ENCODE measurements at regions not wholly inside any gene's neighbourhood (a gene's known extent, or its start where the extent isn't known, plus 50 kb on each side); places are given as distances from the start of the nearest gene placed in this dataset.
A peak's percentile ranks its signal among the peaks of the same experiment; 100 is the strongest.
"Not testable (repeated sequence)": the region's sequence is repeated elsewhere in the genome, so short reads cannot be mapped to it uniquely, and the experiment has no call there.

DNA sequence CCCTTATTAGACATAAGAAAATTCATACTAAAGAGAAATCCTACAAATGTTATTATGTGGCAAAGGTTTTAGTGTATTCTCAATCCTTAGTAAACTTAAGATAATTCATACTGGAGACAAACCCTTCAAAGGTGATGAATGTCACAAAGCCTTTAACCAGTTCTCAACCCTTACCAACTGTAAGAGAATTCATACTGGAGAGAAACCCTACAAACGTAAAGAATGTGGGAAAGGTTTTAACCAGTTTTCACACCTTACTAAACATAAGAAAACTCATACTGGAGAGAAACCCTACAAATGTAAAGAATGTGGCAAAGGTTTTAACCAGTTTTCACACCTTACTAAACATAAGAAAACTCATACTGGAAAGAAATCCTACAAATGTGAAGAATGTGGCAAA, 93.2 kb downstream of the ZNF680 start:
- Histone ChIP-seq H3K4me1 (ENCODE audit: control insufficient read depth in 1 of 2, insufficient read depth in 2 of 2, low read length in 2 of 2) (no peaks in the 10 kb centered on the region), H3K9ac (ENCODE audit: low read depth in 1 of 2, low read length in 2 of 2) (no peak overlapping the region), H3K27me3 (ENCODE audit: control insufficient read depth in 1 of 2, insufficient read depth in 2 of 2, low read length in 2 of 2) (no peaks in the 10 kb centered on the region), H3K36me3 (ENCODE audit: control insufficient read depth in 1 of 2, insufficient read depth in 2 of 2, low read length in 2 of 2) (no peaks in the 10 kb centered on the region), H3K4me3 (ENCODE audit: low read depth in 1 of 2, low read length in 2 of 2) (no peak overlapping the region), H3K9me3 (ENCODE audit: control insufficient read depth in 1 of 2, low read length in 2 of 2) (peaks cover 0 to 4% of the 10 kb centered on the region in 2 donors), H3K27ac (ENCODE audit: low read depth, low read length) (no peak overlapping the region)

GRCh38 chr7:64465551-64465950, 97.3 kb downstream of the ZNF680 start:
- Histone ChIP-seq H3K27ac (ENCODE audit: low read depth, low read length) (no peak overlapping the region), H3K9me3 (ENCODE audit: control insufficient read depth in 1 of 2, low read length in 2 of 2) (peaks cover 0 to 8% of the 10 kb centered on the region in 2 donors), H3K9ac (ENCODE audit: low read depth in 1 of 2, low read length in 2 of 2) (no peak overlapping the region)

DNA sequence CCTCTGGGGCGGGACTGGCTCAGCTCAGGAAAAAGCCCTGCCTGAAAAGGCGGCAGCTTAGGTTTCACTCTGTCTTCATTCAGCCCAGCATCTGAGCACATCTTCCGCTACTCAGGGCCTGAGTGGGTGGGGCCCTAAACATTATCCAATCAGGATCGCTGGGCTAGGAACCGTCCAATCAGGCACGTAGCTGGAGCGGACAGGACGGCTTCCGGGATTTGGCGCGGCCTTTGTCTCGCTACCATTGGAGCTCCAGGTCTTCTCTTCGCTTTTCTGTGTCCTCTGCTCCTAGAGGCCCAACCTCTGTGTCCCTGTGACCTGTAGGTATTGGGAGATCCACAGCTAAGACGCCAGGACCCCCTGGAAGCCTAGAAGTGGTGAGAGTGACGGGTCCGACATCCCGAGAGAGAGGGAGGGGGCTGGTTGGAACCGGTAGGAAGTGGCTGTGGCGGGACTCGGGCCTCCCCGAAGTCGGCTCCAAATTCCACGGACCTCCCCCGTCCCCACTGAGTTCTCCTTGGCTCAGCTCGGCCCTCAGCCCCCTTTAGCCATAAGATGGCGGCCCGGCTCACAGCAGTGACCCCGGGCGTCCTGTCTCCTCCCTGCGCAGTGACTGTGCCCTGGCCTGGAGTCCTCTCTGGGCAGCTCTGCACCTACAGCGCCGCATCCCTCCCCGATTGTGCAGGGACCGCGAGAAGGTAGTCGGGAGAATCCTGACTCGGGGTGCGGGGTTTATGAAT, 99.1 kb downstream of the ZNF680 start:
- H3K4me3 ChIP-seq (ENCODE audit: low read depth in 1 of 2, low read length in 2 of 2) = peak overlapping the region; percentile 20 to 53
- no peak overlapping the region for H3K27ac ChIP-seq (ENCODE audit: low read depth, low read length)
- H3K9ac ChIP-seq (ENCODE audit: low read depth in 1 of 2, low read length in 2 of 2) = no peak overlapping the region
- H3K4me1 ChIP-seq (ENCODE audit: control insufficient read depth in 1 of 2, insufficient read depth in 2 of 2, low read length in 2 of 2) = no peaks in the 10 kb centered on the region
- H3K36me3 ChIP-seq (ENCODE audit: control insufficient read depth in 1 of 2, insufficient read depth in 2 of 2, low read length in 2 of 2) = no peaks in the 10 kb centered on the region
- no peaks in the 10 kb centered on the region for H3K27me3 ChIP-seq (ENCODE audit: control insufficient read depth in 1 of 2, insufficient read depth in 2 of 2, low read length in 2 of 2)
- peaks cover 4 to 8% of the 10 kb centered on the region in 2 donors for H3K9me3 ChIP-seq (ENCODE audit: control insufficient read depth in 1 of 2, low read length in 2 of 2)

More at GRCh38 chr7:64465551-64465950, 97.3 kb downstream of the ZNF680 start:
- no peak overlapping the region for H3K4me3 ChIP-seq (ENCODE audit: low read depth in 1 of 2, low read length in 2 of 2)
- H3K4me1 ChIP-seq (ENCODE audit: control insufficient read depth in 1 of 2, insufficient read depth in 2 of 2, low read length in 2 of 2) = no peaks in the 10 kb centered on the region
- H3K36me3 ChIP-seq (ENCODE audit: control insufficient read depth in 1 of 2, insufficient read depth in 2 of 2, low read length in 2 of 2) = no peaks in the 10 kb centered on the region
- no peaks in the 10 kb centered on the region for H3K27me3 ChIP-seq (ENCODE audit: control insufficient read depth in 1 of 2, insufficient read depth in 2 of 2, low read length in 2 of 2)

- not testable (repeated sequence) for H3K9ac ChIP-seq (ENCODE audit: low read depth in 1 of 2, low read length in 2 of 2); H3K36me3 ChIP-seq (ENCODE audit: control insufficient read depth in 1 of 2, insufficient read depth in 2 of 2, low read length in 2 of 2); H3K27me3 ChIP-seq (ENCODE audit: control insufficient read depth in 1 of 2, insufficient read depth in 2 of 2, low read length in 2 of 2); H3K4me3 ChIP-seq (ENCODE audit: low read depth in 1 of 2, low read length in 2 of 2); H3K4me1 ChIP-seq (ENCODE audit: control insufficient read depth in 1 of 2, insufficient read depth in 2 of 2, low read length in 2 of 2); H3K27ac ChIP-seq (ENCODE audit: low read depth, low read length); H3K9me3 ChIP-seq (ENCODE audit: control insufficient read depth in 1 of 2, low read length in 2 of 2)
Measured at GRCh38 chr7:64459858-64460257, 103.0 kb downstream of the ZNF680 start.

- peaks cover 6 to 15% of the 10 kb centered on the region in 2 donors for H3K9me3 ChIP-seq (ENCODE audit: control insufficient read depth in 1 of 2, low read length in 2 of 2)
- no peak overlapping the region for H3K9ac ChIP-seq (ENCODE audit: low read depth in 1 of 2, low read length in 2 of 2)
- H3K4me1 ChIP-seq (ENCODE audit: control insufficient read depth in 1 of 2, insufficient read depth in 2 of 2, low read length in 2 of 2) = no peaks in the 10 kb centered on the region
- no peak overlapping the region for H3K4me3 ChIP-seq (ENCODE audit: low read depth in 1 of 2, low read length in 2 of 2)
- H3K27me3 ChIP-seq (ENCODE audit: control insufficient read depth in 1 of 2, insufficient read depth in 2 of 2, low read length in 2 of 2) = no peaks in the 10 kb centered on the region
- no peak overlapping the region for H3K27ac ChIP-seq (ENCODE audit: low read depth, low read length)
- no peaks in the 10 kb centered on the region for H3K36me3 ChIP-seq (ENCODE audit: control insufficient read depth in 1 of 2, insufficient read depth in 2 of 2, low read length in 2 of 2)
Measured at GRCh38 chr7:64433590-64433989, 119.8 kb downstream of the ZNF736 start.

GRCh38 chr7:64431838-64432237, 118.1 kb downstream of the ZNF736 start:
- no peaks in the 10 kb centered on the region for H3K36me3 ChIP-seq (ENCODE audit: control insufficient read depth in 1 of 2, insufficient read depth in 2 of 2, low read length in 2 of 2)
- no peak overlapping the region for H3K9ac ChIP-seq (ENCODE audit: low read depth in 1 of 2, low read length in 2 of 2)
- no peaks in the 10 kb centered on the region for H3K4me1 ChIP-seq (ENCODE audit: control insufficient read depth in 1 of 2, insufficient read depth in 2 of 2, low read length in 2 of 2)
- H3K4me3 ChIP-seq (ENCODE audit: low read depth in 1 of 2, low read length in 2 of 2) = no peak overlapping the region
- H3K27me3 ChIP-seq (ENCODE audit: control insufficient read depth in 1 of 2, insufficient read depth in 2 of 2, low read length in 2 of 2) = no peaks in the 10 kb centered on the region
- peaks cover 10 to 17% of the 10 kb centered on the region in 2 donors for H3K9me3 ChIP-seq (ENCODE audit: control insufficient read depth in 1 of 2, low read length in 2 of 2)
- H3K27ac ChIP-seq (ENCODE audit: low read depth, low read length) = no peak overlapping the region

DNA sequence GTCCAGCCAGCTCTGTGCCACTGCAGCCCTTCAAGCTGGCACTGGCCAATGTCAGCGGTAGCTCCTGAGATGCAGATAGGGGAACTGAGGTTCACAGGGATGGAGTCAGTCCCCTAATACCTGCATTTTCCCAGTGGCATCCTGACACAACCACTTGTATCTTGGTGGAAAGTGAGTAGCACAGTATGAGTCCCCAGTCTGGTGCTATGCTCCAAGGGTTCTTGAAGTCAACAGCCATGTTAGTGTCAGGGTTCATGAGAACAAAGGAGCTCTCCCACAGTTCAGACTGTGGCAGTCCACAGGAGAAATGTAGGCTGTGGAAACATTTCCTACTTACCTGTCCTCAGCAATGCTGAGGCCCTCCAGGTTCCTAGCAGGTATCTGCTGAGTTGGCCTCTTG, 115.5 kb downstream of the ZNF736 start:
- peaks cover 13 to 14% of the 10 kb centered on the region in 2 donors for H3K9me3 ChIP-seq (ENCODE audit: control insufficient read depth in 1 of 2, low read length in 2 of 2)

GRCh38 chr7:64425436-64425835, 111.7 kb downstream of the ZNF736 start:
- not testable (repeated sequence) for H3K27ac ChIP-seq (ENCODE audit: low read depth, low read length); H3K4me3 ChIP-seq (ENCODE audit: low read depth in 1 of 2, low read length in 2 of 2); H3K9ac ChIP-seq (ENCODE audit: low read depth in 1 of 2, low read length in 2 of 2); H3K27me3 ChIP-seq (ENCODE audit: control insufficient read depth in 1 of 2, insufficient read depth in 2 of 2, low read length in 2 of 2); H3K36me3 ChIP-seq (ENCODE audit: control insufficient read depth in 1 of 2, insufficient read depth in 2 of 2, low read length in 2 of 2); H3K4me1 ChIP-seq (ENCODE audit: control insufficient read depth in 1 of 2, insufficient read depth in 2 of 2, low read length in 2 of 2)
- peaks cover 8 to 12% of the 10 kb centered on the region in 2 donors for H3K9me3 ChIP-seq (ENCODE audit: control insufficient read depth in 1 of 2, low read length in 2 of 2)

More for the DNA sequence above, 115.5 kb downstream of the ZNF736 start:
- H3K4me1 ChIP-seq (ENCODE audit: control insufficient read depth in 1 of 2, insufficient read depth in 2 of 2, low read length in 2 of 2) = no peaks in the 10 kb centered on the region
- H3K9ac ChIP-seq (ENCODE audit: low read depth in 1 of 2, low read length in 2 of 2) = no peak overlapping the region
- no peaks in the 10 kb centered on the region for H3K36me3 ChIP-seq (ENCODE audit: control insufficient read depth in 1 of 2, insufficient read depth in 2 of 2, low read length in 2 of 2)
- no peak overlapping the region for H3K4me3 ChIP-seq (ENCODE audit: low read depth in 1 of 2, low read length in 2 of 2)
- H3K27ac ChIP-seq (ENCODE audit: low read depth, low read length) = no peak overlapping the region
- H3K27me3 ChIP-seq (ENCODE audit: control insufficient read depth in 1 of 2, insufficient read depth in 2 of 2, low read length in 2 of 2) = no peaks in the 10 kb centered on the region

DNA sequence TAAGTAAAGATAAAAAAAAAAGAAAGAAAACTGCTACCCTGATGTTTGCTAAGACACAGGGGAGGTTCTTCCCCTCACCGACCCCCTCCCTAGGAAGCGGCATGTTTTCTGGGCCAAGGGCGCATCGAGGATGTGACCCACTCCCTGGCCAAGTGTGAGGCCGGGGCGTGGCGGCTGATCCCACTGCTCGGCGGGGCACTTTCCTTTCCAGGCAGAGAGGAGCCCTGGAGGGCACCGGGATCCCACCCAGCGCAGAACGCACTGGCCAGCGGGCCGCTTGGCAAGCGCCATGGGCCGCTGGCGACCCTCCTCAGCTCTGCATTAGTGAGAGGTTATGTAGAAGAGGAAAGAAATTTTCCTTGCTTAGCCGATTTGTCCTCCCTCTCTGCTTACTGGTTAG, 93.4 kb downstream of the ZNF736 start:
- Histone ChIP-seq H3K27me3 (ENCODE audit: control insufficient read depth in 1 of 2, insufficient read depth in 2 of 2, low read length in 2 of 2) (no peaks in the 10 kb centered on the region), H3K36me3 (ENCODE audit: control insufficient read depth in 1 of 2, insufficient read depth in 2 of 2, low read length in 2 of 2) (no peaks in the 10 kb centered on the region), H3K4me3 (ENCODE audit: low read depth in 1 of 2, low read length in 2 of 2) (no peak overlapping the region), H3K9ac (ENCODE audit: low read depth in 1 of 2, low read length in 2 of 2) (no peak overlapping the region), H3K27ac (ENCODE audit: low read depth, low read length) (no peak overlapping the region), H3K4me1 (ENCODE audit: control insufficient read depth in 1 of 2, insufficient read depth in 2 of 2, low read length in 2 of 2) (no peaks in the 10 kb centered on the region), H3K9me3 (ENCODE audit: control insufficient read depth in 1 of 2, low read length in 2 of 2) (peaks cover 5 to 10% of the 10 kb centered on the region in 2 donors)
